Loucy (cell line): ENCODE measurements at regions not wholly inside any gene's neighbourhood (a gene's known extent, or its start where the extent isn't known, plus 50 kb on each side); places are given as distances from the start of the nearest gene placed in this dataset.
"Not testable (repeated sequence)": the region's sequence is repeated elsewhere in the genome, so short reads cannot be mapped to it uniquely, and the experiment has no call there.

Experiments used
- H2AFZ ChIP-seq: fragments of 200-600 bp; sonication (generic); 2 replicates; pipeline ENCODE4 v1.6.0; 2016; ENCODE audit warnings: antibody characterized with exemption, mild to moderate bottlenecking, low read length, moderate library complexity
- H3F3A ChIP-seq: fragments of 200-600 bp; 2 replicates; pipeline ENCODE4 v1.6.0; 2016; ENCODE audit warnings: antibody characterized with exemption, low read depth, mild to moderate bottlenecking
- H3K27me3 ChIP-seq: fragments of 200-600 bp; sonication (generic); 2 replicates; pipeline ENCODE4 v1.6.1; 2014; ENCODE audit warnings: low read length, mild to moderate bottlenecking; ENCODE audit not compliant: insufficient read depth, poor library complexity, severe bottlenecking
- H3K36me3 ChIP-seq: fragments of 200-600 bp; sonication (generic); 2 replicates; pipeline ENCODE4 v1.6.1; 2016; ENCODE audit warnings: low read length; ENCODE audit not compliant: insufficient read depth
- H3K4me1 ChIP-seq: fragments of 200-600 bp; sonication (generic); 2 replicates; pipeline ENCODE4 v1.5.1; 2014; ENCODE audit warnings: low read length, mild to moderate bottlenecking; ENCODE audit not compliant: insufficient read depth, poor library complexity, severe bottlenecking
- H3K4me2 ChIP-seq: fragments of 200-600 bp; sonication (generic); 2 replicates; pipeline ENCODE4 v1.6.0; 2014; ENCODE audit warnings: antibody characterized with exemption, low read length, low read depth, mild to moderate bottlenecking; ENCODE audit not compliant: poor library complexity, severe bottlenecking
- H3K4me3 ChIP-seq: fragments of 200-600 bp; sonication (generic); 2 replicates; pipeline ENCODE4 v1.5.1; 2014; ENCODE audit warnings: low read length, mild to moderate bottlenecking, mixed read lengths; ENCODE audit not compliant: poor library complexity, severe bottlenecking
- H3K79me2 ChIP-seq: fragments of 200-600 bp; sonication (generic); 2 replicates; pipeline ENCODE4 v1.6.1; 2014; ENCODE audit warnings: low read length; ENCODE audit not compliant: insufficient read depth
- H3K9ac ChIP-seq: fragments of 200-600 bp; sonication (generic); 2 replicates; pipeline ENCODE4 v1.6.0; 2014; ENCODE audit warnings: mild to moderate bottlenecking, low read depth, low read length, moderate library complexity; ENCODE audit not compliant: poor library complexity, severe bottlenecking
- H3K9me2 ChIP-seq: fragments of 200-600 bp; sonication (generic); replicated peaks from 2 replicates; pipeline ENCODE4 v1.6.1; 2016; ENCODE audit warnings: low read depth, low read length, mixed read lengths
- H3K9me3 ChIP-seq: fragments of 200-600 bp; sonication (generic); 2 replicates; pipeline ENCODE4 v1.6.1; 2014; ENCODE audit warnings: mild to moderate bottlenecking, antibody characterized with exemption, low read length, low read depth; ENCODE audit not compliant: insufficient read depth
- H4K20me1 ChIP-seq: fragments of 200-600 bp; sonication (generic); 2 replicates; pipeline ENCODE4 v1.6.0; 2014; ENCODE audit warnings: antibody characterized with exemption, low read length, mild to moderate bottlenecking; ENCODE audit not compliant: insufficient read depth, poor library complexity, severe bottlenecking
- CTCF ChIP-seq: fragments of 200-600 bp; sonication (generic); conservative IDR thresholded peaks from 2 replicates; pipeline ENCODE4 v1.5.1; 2014; ENCODE audit warnings: mild to moderate bottlenecking, antibody characterized with exemption, low read length
- EZH2phosphoT487 ChIP-seq: fragments of 200-600 bp; IDR thresholded peaks from 2 replicates; pipeline ENCODE4 v1.6.1; 2018; ENCODE audit warnings: antibody characterized with exemption, mild to moderate bottlenecking, moderate library complexity, borderline replicate concordance

GRCh38 chr3:103873021-103873420 is 1438.2 kb downstream of the ZPLD1 start:
- Histone ChIP-seq H3K4me2 (no peak overlapping the region), H2AFZ (no peak overlapping the region), H3K9me3 (no peaks in the 10 kb centered on the region), H3K4me3 (no peak overlapping the region), H3K27me3 (no peaks in the 10 kb centered on the region), H4K20me1 (no peaks in the 10 kb centered on the region), H3F3A (no peaks in the 10 kb centered on the region), H3K4me1 (no peaks in the 10 kb centered on the region), H3K9me2 (no peaks in the 10 kb centered on the region), H3K79me2 (no peaks in the 10 kb centered on the region), H3K9ac (no peak overlapping the region), H3K36me3 (no peaks in the 10 kb centered on the region)
- TF ChIP-seq CTCF (no peak), EZH2phosphoT487 (no peak)

- H3K4me1 ChIP-seq, result no peaks in the 10 kb centered on the region
- no peak for TF ChIP-seq EZH2phosphoT487
- no peak for TF ChIP-seq CTCF
- H4K20me1 ChIP-seq, result no peaks in the 10 kb centered on the region
- no peaks in the 10 kb centered on the region for H3K9me2 ChIP-seq
- H3K36me3 ChIP-seq, result no peaks in the 10 kb centered on the region
- H3F3A ChIP-seq, result no peaks in the 10 kb centered on the region
- H3K9me3 ChIP-seq, result no peaks in the 10 kb centered on the region
- no peaks in the 10 kb centered on the region for H3K79me2 ChIP-seq
- no peak overlapping the region for H2AFZ ChIP-seq
- H3K4me3 ChIP-seq, result no peak overlapping the region
- no peak overlapping the region for H3K9ac ChIP-seq
- H3K27me3 ChIP-seq, result no peaks in the 10 kb centered on the region
- H3K4me2 ChIP-seq, result no peak overlapping the region
Measured at GRCh38 chr3:103873897-103874545, 1439.2 kb downstream of the ZPLD1 start.

- not testable (repeated sequence) for H3K36me3 ChIP-seq, H3K79me2 ChIP-seq, H3F3A ChIP-seq, H2AFZ ChIP-seq, H4K20me1 ChIP-seq, H3K4me1 ChIP-seq, H3K9me3 ChIP-seq, H3K4me2 ChIP-seq, H3K27me3 ChIP-seq, H3K4me3 ChIP-seq, H3K9ac ChIP-seq, H3K9me2 ChIP-seq
Measured at GRCh38 chr3:103881809-103882208, 1447.0 kb downstream of the ZPLD1 start.

- Histone ChIP-seq H4K20me1 (no peaks in the 10 kb centered on the region), H3K9me2 (no peaks in the 10 kb centered on the region), H3F3A (no peaks in the 10 kb centered on the region), H3K9ac (no peak overlapping the region), H3K4me3 (no peak overlapping the region), H3K27me3 (no peaks in the 10 kb centered on the region), H3K36me3 (no peaks in the 10 kb centered on the region), H2AFZ (no peak overlapping the region), H3K4me1 (no peaks in the 10 kb centered on the region), H3K9me3 (no peaks in the 10 kb centered on the region), H3K4me2 (no peak overlapping the region), H3K79me2 (no peaks in the 10 kb centered on the region)
- TF ChIP-seq EZH2phosphoT487 (no peak), CTCF (no peak)
Measured at GRCh38 chr3:103889675-103890074, 1454.9 kb downstream of the ZPLD1 start.
